ENCODE measurements at regions not wholly inside any gene's neighbourhood (a gene's known extent, or its start where the extent isn't known, plus 50 kb on each side); places are given as distances from the start of the nearest gene placed in this dataset.

GRCh38 chr2:120421126-120421829, 75.3 kb downstream of the INHBB start:
- CTCF ChIA-PET (ENCODE audit: low intra/inter-chr PET ratio, low total read pairs): no interaction called here
- TF ChIP-seq MLXIP (CRISPR knock-in tag; IDR thresholded peaks at IDR 0.05; ENCODE audit: borderline replicate concordance) (no peak), CREM (IDR thresholded peaks at IDR 0.05) (no peak), CREM (CRISPR knock-in tag; IDR thresholded peaks at IDR 0.05) (no peak), ZZZ3 (CRISPR knock-in tag; IDR thresholded peaks at IDR 0.05; ENCODE audit: borderline replicate concordance) (no peak), ELF3 (CRISPR knock-in tag; IDR thresholded peaks at IDR 0.05) (no peak), ZBED4 (CRISPR knock-in tag; IDR thresholded peaks at IDR 0.05; ENCODE audit: borderline replicate concordance) (no peak), NKX3-1 (CRISPR knock-in tag; IDR thresholded peaks at IDR 0.05) (no peak), ZNF138 (CRISPR knock-in tag; IDR thresholded peaks at IDR 0.05; ENCODE audit: low read depth) (no peak), HNRNPK (IDR thresholded peaks at IDR 0.05; ENCODE audit: low read depth, low read length, poor library complexity, severe bottlenecking) (no peak)
- Histone ChIP-seq H3K27ac (ENCODE audit: extremely low read length, insufficient read depth, low read length) (no peak overlapping the region), H3K4me1 (ENCODE audit: insufficient read depth, low read length) (no peaks in the 10 kb centered on the region), H3K9ac (ENCODE audit: insufficient read depth, low read depth, low read length) (no peak overlapping the region), H3K36me3 (replicated peaks in 1 of 2; ENCODE audit: control insufficient read depth in 1 of 2, insufficient read depth in 2 of 2, low read length in 2 of 2) (no peaks in the 10 kb centered on the region), H3K4me2 (ENCODE audit: low read depth, low read length) (no peak overlapping the region), H3K27me3 (ENCODE audit: control insufficient read depth in 1 of 2, insufficient read depth in 2 of 2, low read length in 2 of 2) (peaks cover 5 to 65% of the 10 kb centered on the region in 2 experiments; a peak in 4 of 5 replicates), H3K9me3 (ENCODE audit: low read length) (no peaks in the 10 kb centered on the region), H4K20me1 (ENCODE audit: insufficient read depth, low read length) (no peaks in the 10 kb centered on the region; the same call in 1 of the 2 replicates), H3K79me2 (ENCODE audit: insufficient read depth, low read length) (no peaks in the 10 kb centered on the region), H3K4me3 (replicated peaks in 1 of 3; ENCODE audit: insufficient read depth in 1 of 3, low read depth in 2 of 3, low read length in 3 of 3) (no peak overlapping the region), H2AFZ (ENCODE audit: low read length) (no peak overlapping the region)
- DNase-seq (ENCODE audit: low spot score) (no peak), FAIRE-seq (no peak), ATAC-seq (no peak)
- POLR2A ChIA-PET: no interaction called here
- intact Hi-C loops (cut with micrococcal nuclease; ENCODE audit: unreplicated experiment): no loop called here
- BruUV-seq (replicated peaks): no TSS peak
- whole genome bisulfite sequencing (ENCODE audit: low lambda C conversion rate): 36% methylated on average over 12 of the region's 12 CpGs
- in situ Hi-C loops (cut with HindIII; ENCODE audit: extremely low pct_ligation_motif_present, low pct_unique_long_range_greater_than_20kb): no loop called here
